ENCODE measurements at regions not wholly inside any gene's neighbourhood (a gene's known extent, or its start where the extent isn't known, plus 50 kb on each side); places are given as distances from the start of the nearest gene placed in this dataset.
"Not testable (repeated sequence)": the region's sequence is repeated elsewhere in the genome, so short reads cannot be mapped to it uniquely, and the experiment has no call there.

DNA sequence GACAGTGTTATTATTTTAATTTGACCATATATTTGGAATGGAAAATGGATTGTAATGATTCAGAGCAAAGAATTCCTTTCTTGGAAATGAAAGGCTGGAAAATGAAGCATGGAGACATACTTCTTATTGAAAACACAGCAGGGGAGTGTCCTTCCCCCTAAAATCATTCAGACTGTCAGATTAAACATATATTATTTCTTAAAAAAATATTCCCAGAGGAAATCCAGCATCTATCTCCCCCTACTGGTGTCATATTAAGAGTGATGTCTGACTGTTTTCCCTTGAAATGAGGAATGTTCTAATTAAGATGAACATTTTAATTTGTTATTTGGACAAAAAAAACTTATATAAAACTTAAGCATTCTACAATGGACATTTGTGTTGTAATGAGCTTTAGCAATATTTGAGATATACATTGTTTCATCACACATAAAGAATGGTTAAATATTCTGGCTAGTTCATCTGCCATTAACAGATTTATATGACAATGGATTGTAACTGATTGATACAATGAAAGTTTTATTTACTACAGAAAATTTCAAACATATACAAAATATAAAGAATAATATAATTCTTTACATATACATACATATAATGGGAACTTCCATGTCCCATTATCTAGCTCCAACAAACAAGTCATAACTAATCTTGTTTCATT, 264.6 kb downstream of the SPRY1 start:
- Mint-ChIP-seq H3K27ac (no peak overlapping the region), H3K36me3 (peaks cover 7% of the 10 kb centered on the region), H3K27me3 (peaks cover 8% of the 10 kb centered on the region), H3K4me3 (no peak overlapping the region), H3K4me1 (peaks cover 14% of the 10 kb centered on the region), H3K9me3 (peaks cover 7% of the 10 kb centered on the region)
- no peak for DNase-seq

DNA sequence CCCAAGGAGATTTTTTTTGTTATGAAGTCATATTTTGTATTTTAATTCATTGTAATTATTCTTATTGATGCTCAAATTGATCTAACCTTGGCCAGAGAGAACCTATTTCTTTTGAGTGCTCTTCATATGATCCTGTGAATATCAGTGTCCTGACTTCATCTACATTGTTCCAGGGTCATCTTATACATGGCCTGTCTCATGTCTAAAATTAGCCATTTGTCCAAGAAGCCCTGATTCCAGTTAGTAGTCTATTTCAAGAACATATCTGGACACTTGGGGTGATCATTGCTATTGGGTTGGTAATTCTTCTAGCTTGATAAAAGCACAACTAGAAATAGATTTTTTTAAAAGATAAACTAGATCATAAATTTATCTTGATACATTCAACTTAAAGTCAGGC, 266.2 kb downstream of the SPRY1 start:
- peaks cover 13% of the 10 kb centered on the region for H3K27me3 Mint-ChIP-seq
- no peak overlapping the region for H3K4me3 Mint-ChIP-seq
- no peaks in the 10 kb centered on the region for H3K36me3 Mint-ChIP-seq
- H3K9me3 Mint-ChIP-seq, result no peaks in the 10 kb centered on the region
- DNase-seq, result no peak
- no peak overlapping the region for H3K27ac Mint-ChIP-seq
- H3K4me1 Mint-ChIP-seq, result peaks cover 6% of the 10 kb centered on the region

DNA sequence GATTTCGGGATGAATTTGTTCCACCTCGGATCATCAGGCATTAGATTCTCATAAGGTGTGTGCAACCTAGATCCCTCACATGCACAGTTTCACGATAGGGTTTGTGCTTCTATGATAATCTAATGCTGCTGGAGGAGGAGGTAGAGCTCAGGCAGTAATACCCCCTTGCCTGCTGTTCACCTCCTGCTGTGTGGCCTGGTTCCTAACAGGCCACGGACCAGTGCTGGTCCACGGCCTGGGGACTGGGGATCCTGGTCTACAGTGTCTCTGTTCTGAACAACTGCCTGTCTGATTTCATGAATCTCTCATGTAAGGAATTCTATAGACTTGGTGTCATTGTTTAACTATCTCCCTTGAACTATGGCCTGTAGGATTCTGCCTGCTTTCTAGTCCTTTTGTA, 269.9 kb downstream of the SPRY1 start:
- no peak for DNase-seq
- Mint-ChIP-seq H3K4me1 (peaks cover 4% of the 10 kb centered on the region), H3K27ac (no peak overlapping the region), H3K36me3 (peaks cover 1% of the 10 kb centered on the region), H3K4me3 (no peak overlapping the region), H3K9me3 (peaks cover 1% of the 10 kb centered on the region), H3K27me3 (peaks cover 38% of the 10 kb centered on the region)

GRCh38 chr4:123667496-123667895, 270.9 kb downstream of the SPRY1 start:
- H3K4me3 Mint-ChIP-seq, result no peak overlapping the region
- peaks cover 43% of the 10 kb centered on the region for H3K27me3 Mint-ChIP-seq

DNA sequence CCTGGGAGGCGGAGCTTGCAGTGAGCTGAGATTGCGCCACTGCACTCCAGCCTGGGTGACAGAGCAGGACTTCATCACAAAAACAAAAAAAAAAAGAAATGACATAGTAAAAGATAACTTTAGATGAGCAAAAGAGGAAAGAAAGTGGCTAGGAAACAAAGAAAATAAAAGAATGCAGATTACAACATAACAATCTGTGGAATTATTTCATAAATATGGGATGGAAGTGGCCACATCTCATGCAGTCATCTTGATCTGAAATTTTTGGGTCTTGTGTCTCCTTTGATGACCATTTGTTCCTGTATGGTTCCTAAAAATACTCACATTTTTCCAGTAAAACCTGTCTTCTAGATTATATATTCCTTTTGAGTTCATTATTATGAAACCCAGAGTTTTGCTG, 271.4 kb downstream of the SPRY1 start:
- DNase-seq, result no peak
- H3K4me3 Mint-ChIP-seq, result no peak overlapping the region
- no peak overlapping the region for H3K27ac Mint-ChIP-seq
- peaks cover 2% of the 10 kb centered on the region for H3K36me3 Mint-ChIP-seq
- H3K4me1 Mint-ChIP-seq, result peaks cover 11% of the 10 kb centered on the region
- peaks cover 45% of the 10 kb centered on the region for H3K27me3 Mint-ChIP-seq
- H3K9me3 Mint-ChIP-seq, result peaks cover 4% of the 10 kb centered on the region

More at GRCh38 chr4:123667496-123667895, 270.9 kb downstream of the SPRY1 start:
- Mint-ChIP-seq H3K27ac (no peak overlapping the region), H3K9me3 (peaks cover 4% of the 10 kb centered on the region), H3K4me1 (peaks cover 10% of the 10 kb centered on the region), H3K36me3 (peaks cover 2% of the 10 kb centered on the region)
- no peak for DNase-seq

- DNase-seq, result peak; percentile 48
- Mint-ChIP-seq H3K27me3 (peaks cover 55% of the 10 kb centered on the region), H3K27ac (no peak overlapping the region), H3K4me1 (peaks cover 19% of the 10 kb centered on the region), H3K36me3 (peaks cover 5% of the 10 kb centered on the region), H3K4me3 (no peak overlapping the region), H3K9me3 (peaks cover 8% of the 10 kb centered on the region)
These were observed 275.2 kb downstream of the SPRY1 start for GRCh38 chr4:123671636-123672404.

- DNase-seq, result no peak
- Mint-ChIP-seq H3K9me3 (peaks cover 8% of the 10 kb centered on the region), H3K27ac (no peak overlapping the region), H3K4me1 (peaks cover 19% of the 10 kb centered on the region), H3K27me3 (peaks cover 54% of the 10 kb centered on the region), H3K4me3 (no peak overlapping the region), H3K36me3 (peaks cover 5% of the 10 kb centered on the region)
These were observed 276.4 kb downstream of the SPRY1 start for GRCh38 chr4:123672987-123673386.

GRCh38 chr4:123673971-123674370, 277.4 kb downstream of the SPRY1 start:
- H3K9me3 Mint-ChIP-seq, result peaks cover 8% of the 10 kb centered on the region
- H3K4me3 Mint-ChIP-seq, result no peak overlapping the region
- H3K27ac Mint-ChIP-seq, result no peak overlapping the region
- H3K27me3 Mint-ChIP-seq, result peaks cover 54% of the 10 kb centered on the region
- DNase-seq, result no peak
- H3K36me3 Mint-ChIP-seq, result peaks cover 5% of the 10 kb centered on the region
- peaks cover 19% of the 10 kb centered on the region for H3K4me1 Mint-ChIP-seq

- no peak overlapping the region for H3K27ac Mint-ChIP-seq
- DNase-seq, result no peak
- H3K4me3 Mint-ChIP-seq, result no peak overlapping the region
- peaks cover 19% of the 10 kb centered on the region for H3K4me1 Mint-ChIP-seq
- H3K9me3 Mint-ChIP-seq, result peaks cover 8% of the 10 kb centered on the region
- peaks cover 50% of the 10 kb centered on the region for H3K27me3 Mint-ChIP-seq
- peaks cover 5% of the 10 kb centered on the region for H3K36me3 Mint-ChIP-seq
These were observed 278.3 kb downstream of the SPRY1 start for GRCh38 chr4:123674762-123675465.

GRCh38 chr4:123675567-123675966, 279.0 kb downstream of the SPRY1 start:
- no peak overlapping the region for H3K27ac Mint-ChIP-seq
- no peak for DNase-seq
- H3K36me3 Mint-ChIP-seq, result peaks cover 5% of the 10 kb centered on the region
- peaks cover 8% of the 10 kb centered on the region for H3K9me3 Mint-ChIP-seq
- peaks cover 48% of the 10 kb centered on the region for H3K27me3 Mint-ChIP-seq
- no peak overlapping the region for H3K4me3 Mint-ChIP-seq
- H3K4me1 Mint-ChIP-seq, result peaks cover 19% of the 10 kb centered on the region

GRCh38 chr4:123676071-123676889, 279.7 kb downstream of the SPRY1 start:
- peaks cover 17% of the 10 kb centered on the region for H3K4me1 Mint-ChIP-seq
- no peak for DNase-seq
- no peak overlapping the region for H3K4me3 Mint-ChIP-seq
- H3K9me3 Mint-ChIP-seq, result peaks cover 8% of the 10 kb centered on the region
- peaks cover 42% of the 10 kb centered on the region for H3K27me3 Mint-ChIP-seq
- no peak overlapping the region for H3K27ac Mint-ChIP-seq
- peaks cover 5% of the 10 kb centered on the region for H3K36me3 Mint-ChIP-seq

GRCh38 chr4:123676890-123677229, 280.3 kb downstream of the SPRY1 start:
- peaks cover 11% of the 10 kb centered on the region for H3K4me1 Mint-ChIP-seq
- peaks cover 3% of the 10 kb centered on the region for H3K36me3 Mint-ChIP-seq
- no peak overlapping the region for H3K4me3 Mint-ChIP-seq
- H3K9me3 Mint-ChIP-seq, result peaks cover 5% of the 10 kb centered on the region
- H3K27ac Mint-ChIP-seq, result no peak overlapping the region
- no peak for DNase-seq
- H3K27me3 Mint-ChIP-seq, result peaks cover 38% of the 10 kb centered on the region

GRCh38 chr4:123682931-123683330, 286.3 kb downstream of the SPRY1 start:
- H3K36me3 Mint-ChIP-seq, result peaks cover 1% of the 10 kb centered on the region
- H3K27ac Mint-ChIP-seq, result no peak overlapping the region
- H3K27me3 Mint-ChIP-seq, result peaks cover 10% of the 10 kb centered on the region
- no peak overlapping the region for H3K4me3 Mint-ChIP-seq
- H3K9me3 Mint-ChIP-seq, result peaks cover 2% of the 10 kb centered on the region
- DNase-seq, result no peak
- H3K4me1 Mint-ChIP-seq, result no peaks in the 10 kb centered on the region

GRCh38 chr4:123684937-123685336, 288.3 kb downstream of the SPRY1 start:
- not testable (repeated sequence) for H3K27ac Mint-ChIP-seq, DNase-seq, H3K4me1 Mint-ChIP-seq, H3K36me3 Mint-ChIP-seq, H3K9me3 Mint-ChIP-seq, H3K27me3 Mint-ChIP-seq, H3K4me3 Mint-ChIP-seq

GRCh38 chr4:123695531-123695930, 298.9 kb downstream of the SPRY1 start:
- not testable (repeated sequence) for H3K27me3 Mint-ChIP-seq, H3K9me3 Mint-ChIP-seq, H3K27ac Mint-ChIP-seq, H3K4me3 Mint-ChIP-seq, H3K4me1 Mint-ChIP-seq, H3K36me3 Mint-ChIP-seq, DNase-seq
